ENCODE measurements at regions not wholly inside any gene's neighbourhood (a gene's known extent, or its start where the extent isn't known, plus 50 kb on each side); places are given as distances from the start of the nearest gene placed in this dataset.

DNA sequence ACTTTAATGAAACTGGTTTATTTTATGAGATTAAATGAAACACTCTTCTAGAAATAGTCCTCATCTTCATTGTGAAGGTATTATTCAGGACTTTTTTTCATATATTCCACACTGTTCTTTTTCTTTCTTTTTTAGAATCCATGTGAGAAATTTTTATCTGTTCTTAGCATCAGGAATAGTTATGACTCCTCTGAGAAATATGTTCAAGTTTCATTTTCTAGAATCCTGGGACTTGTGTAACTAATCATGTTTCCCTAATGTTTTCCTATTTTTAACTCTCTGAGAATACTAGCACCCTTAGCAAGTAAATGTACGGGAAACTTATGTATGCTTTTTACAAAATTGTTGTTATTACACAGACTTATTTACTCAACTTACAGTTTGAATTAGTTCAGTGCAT, 407.8 kb downstream of the CBLN4 start:
- H3K4me3 ChIP-seq, result no peak overlapping the region
- H3K4me1 ChIP-seq (ENCODE audit: low read depth), result no peaks in the 10 kb centered on the region
- H3K9me3 ChIP-seq, result no peaks in the 10 kb centered on the region
- DNase-seq, result no peak
- no peaks in the 10 kb centered on the region for H3K36me3 ChIP-seq (ENCODE audit: low read depth)
- intact Hi-C loops (cut with DNase I, micrococcal nuclease), result no loop called here
- ATAC-seq, result no peak
- TF ChIP-seq, protein P1, sequence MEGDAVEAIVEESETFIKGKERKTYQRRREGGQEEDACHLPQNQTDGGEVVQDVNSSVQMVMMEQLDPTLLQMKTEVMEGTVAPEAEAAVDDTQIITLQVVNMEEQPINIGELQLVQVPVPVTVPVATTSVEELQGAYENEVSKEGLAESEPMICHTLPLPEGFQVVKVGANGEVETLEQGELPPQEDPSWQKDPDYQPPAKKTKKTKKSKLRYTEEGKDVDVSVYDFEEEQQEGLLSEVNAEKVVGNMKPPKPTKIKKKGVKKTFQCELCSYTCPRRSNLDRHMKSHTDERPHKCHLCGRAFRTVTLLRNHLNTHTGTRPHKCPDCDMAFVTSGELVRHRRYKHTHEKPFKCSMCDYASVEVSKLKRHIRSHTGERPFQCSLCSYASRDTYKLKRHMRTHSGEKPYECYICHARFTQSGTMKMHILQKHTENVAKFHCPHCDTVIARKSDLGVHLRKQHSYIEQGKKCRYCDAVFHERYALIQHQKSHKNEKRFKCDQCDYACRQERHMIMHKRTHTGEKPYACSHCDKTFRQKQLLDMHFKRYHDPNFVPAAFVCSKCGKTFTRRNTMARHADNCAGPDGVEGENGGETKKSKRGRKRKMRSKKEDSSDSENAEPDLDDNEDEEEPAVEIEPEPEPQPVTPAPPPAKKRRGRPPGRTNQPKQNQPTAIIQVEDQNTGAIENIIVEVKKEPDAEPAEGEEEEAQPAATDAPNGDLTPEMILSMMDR (IDR thresholded peaks at IDR 0.05), result no peak

GRCh38 chr20:55596431-55596830, 408.9 kb downstream of the CBLN4 start:
- intact Hi-C loops (cut with DNase I, micrococcal nuclease), result no loop called here
- no peaks in the 10 kb centered on the region for H3K4me1 ChIP-seq (ENCODE audit: low read depth)
- H3K9me3 ChIP-seq, result no peaks in the 10 kb centered on the region
- ATAC-seq (no peak), DNase-seq (no peak)
- no peak overlapping the region for H3K4me3 ChIP-seq
- TF ChIP-seq, protein P1 (IDR thresholded peaks at IDR 0.05), result no peak
- H3K36me3 ChIP-seq (ENCODE audit: low read depth), result no peaks in the 10 kb centered on the region

DNA sequence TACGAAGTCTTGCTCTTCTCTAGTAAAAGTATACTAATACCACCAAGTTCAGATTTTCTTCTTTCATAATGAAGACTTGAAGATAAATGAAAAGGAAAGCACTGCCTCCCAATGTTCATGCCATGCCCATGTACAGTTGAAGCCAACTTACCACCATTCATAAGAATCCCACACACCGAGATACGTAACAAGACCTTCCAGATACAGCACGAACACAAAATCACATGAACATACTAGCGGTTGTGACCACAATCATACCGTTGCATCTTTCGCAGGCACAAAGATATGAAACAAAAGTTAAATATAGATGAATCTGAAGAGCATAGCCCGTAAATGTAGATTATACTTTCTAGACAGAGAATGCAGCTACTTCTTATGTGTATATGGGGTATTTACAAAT, 412.5 kb downstream of the CBLN4 start:
- intact Hi-C loops (cut with DNase I, micrococcal nuclease), result no loop called here
- H3K4me3 ChIP-seq, result no peak overlapping the region
- DNase-seq (no peak), ATAC-seq (no peak)
- no peaks in the 10 kb centered on the region for H3K36me3 ChIP-seq (ENCODE audit: low read depth)
- no peaks in the 10 kb centered on the region for H3K9me3 ChIP-seq
- TF ChIP-seq, protein P1 (IDR thresholded peaks at IDR 0.05), result no peak
- no peaks in the 10 kb centered on the region for H3K4me1 ChIP-seq (ENCODE audit: low read depth)

DNA sequence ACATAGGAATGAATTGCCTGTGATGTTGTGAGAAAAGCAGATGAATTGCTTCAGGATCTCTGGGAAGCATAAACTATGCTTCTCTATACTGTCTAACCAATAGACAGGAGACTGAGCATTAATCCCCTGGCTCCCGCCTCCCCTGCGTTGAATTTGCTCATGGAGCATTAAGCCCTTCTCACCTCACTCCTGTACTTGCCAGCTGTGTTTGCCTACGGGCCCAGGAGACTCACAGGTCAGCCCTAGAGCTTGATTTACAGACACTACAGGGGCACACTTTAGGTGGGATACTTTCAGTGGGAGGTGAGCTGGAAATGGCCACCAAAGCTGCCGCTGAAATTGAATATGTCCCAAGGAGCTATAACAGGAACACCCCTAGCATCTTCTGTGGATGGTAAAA, 418.7 kb downstream of the CBLN4 start:
- no peak for DNase-seq
- TF ChIP-seq, protein P1 (IDR thresholded peaks at IDR 0.05), result no peak
- intact Hi-C loops (cut with DNase I, micrococcal nuclease), result no loop called here
- no peak for ATAC-seq
- Histone ChIP-seq H3K4me3 (no peak overlapping the region), H3K36me3 (ENCODE audit: low read depth) (no peaks in the 10 kb centered on the region), H3K9me3 (no peaks in the 10 kb centered on the region), H3K4me1 (ENCODE audit: low read depth) (no peaks in the 10 kb centered on the region)

DNA sequence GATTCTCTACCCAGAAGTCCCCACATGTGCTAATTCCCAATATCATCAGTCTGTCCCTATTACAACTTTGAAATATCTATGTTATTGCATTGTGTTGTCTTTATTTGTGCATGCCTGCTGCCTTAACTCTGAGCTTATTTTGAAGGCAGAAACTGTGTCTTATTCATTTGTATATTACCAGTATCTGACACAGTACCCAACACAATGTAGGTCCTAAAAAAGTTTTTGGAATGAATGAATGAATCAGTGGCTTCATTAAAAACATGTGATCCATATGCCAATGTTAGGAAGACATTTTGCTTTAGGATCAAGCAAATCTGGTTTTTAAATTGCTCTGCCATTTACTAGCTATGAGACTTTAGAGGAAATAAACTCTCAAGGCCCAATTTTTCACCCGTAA, 420.4 kb downstream of the CBLN4 start:
- ATAC-seq, result no peak
- TF ChIP-seq, protein P1 (IDR thresholded peaks at IDR 0.05), result no peak
- intact Hi-C loops (cut with DNase I, micrococcal nuclease), result no loop called here
- H3K4me3 ChIP-seq, result no peak overlapping the region
- H3K36me3 ChIP-seq (ENCODE audit: low read depth), result no peaks in the 10 kb centered on the region
- no peaks in the 10 kb centered on the region for H3K4me1 ChIP-seq (ENCODE audit: low read depth)
- no peaks in the 10 kb centered on the region for H3K9me3 ChIP-seq
- DNase-seq, result no peak

DNA sequence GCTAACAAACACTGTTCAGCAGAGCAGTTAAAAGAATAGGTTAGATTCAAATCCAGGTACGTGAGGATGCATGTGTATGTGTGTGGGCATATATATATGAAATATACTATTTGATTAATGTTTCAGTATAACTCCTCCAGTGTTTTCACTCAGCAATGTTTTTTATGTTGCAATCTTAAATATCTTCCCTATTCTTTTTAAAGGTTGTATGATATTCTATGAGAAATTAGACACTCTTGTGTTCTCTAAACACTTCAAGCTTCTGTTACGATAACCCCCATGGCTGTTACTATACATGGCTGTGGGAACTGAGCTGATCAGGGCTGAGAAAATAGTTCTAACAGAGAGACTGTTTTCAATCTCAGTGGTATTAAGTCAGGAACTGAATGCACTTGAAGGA, 421.0 kb downstream of the CBLN4 start:
- Histone ChIP-seq H3K4me1 (ENCODE audit: low read depth) (no peaks in the 10 kb centered on the region), H3K36me3 (ENCODE audit: low read depth) (no peaks in the 10 kb centered on the region), H3K4me3 (no peak overlapping the region), H3K9me3 (no peaks in the 10 kb centered on the region)
- ATAC-seq (no peak), DNase-seq (no peak)
- intact Hi-C loops (cut with DNase I, micrococcal nuclease), result no loop called here
- TF ChIP-seq, protein P1 (IDR thresholded peaks at IDR 0.05), result no peak

Data from mucosa of descending colon (tissue), 3 donors.